ACC112 (cell line): ENCODE measurements at regions not wholly inside any gene's neighbourhood (a gene's known extent, or its start where the extent isn't known, plus 50 kb on each side); places are given as distances from the start of the nearest gene placed in this dataset.

Experiments
- H2AFZ ChIP-seq: fragments of 200-600 bp; sonication (generic); one replicate; pipeline ENCODE4 v1.6.0; 2017; ENCODE audit warnings: antibody characterized with exemption, low read length; ENCODE audit not compliant: unreplicated experiment
- H3K27ac ChIP-seq: fragments of 200-600 bp; sonication (generic); 2 replicates; pipeline ENCODE4 v1.5.1; 2014; ENCODE audit warnings: low read depth, mild to moderate bottlenecking, antibody characterized with exemption, low read length, moderate library complexity
- H3K27me3 ChIP-seq: fragments of 200-600 bp; sonication (generic); 2 replicates; pipeline ENCODE4 v1.6.1; 2014; ENCODE audit warnings: mild to moderate bottlenecking, antibody characterized with exemption, low read length, moderate library complexity, mixed read lengths; ENCODE audit not compliant: insufficient read depth
- H3K36me3 ChIP-seq: fragments of 200-600 bp; sonication (generic); 2 replicates; pipeline ENCODE4 v1.6.1; 2016; ENCODE audit warnings: mild to moderate bottlenecking, antibody characterized with exemption, low read length, moderate library complexity, mixed read lengths; ENCODE audit not compliant: insufficient read depth
- H3K4me1 ChIP-seq: fragments of 200-600 bp; sonication (generic); one replicate; pipeline ENCODE4 v1.6.1; 2016; ENCODE audit warnings: low read length, mixed read lengths; ENCODE audit not compliant: insufficient read depth, unreplicated experiment, control insufficient read depth
- H3K4me3 ChIP-seq: fragments of 200-600 bp; sonication (generic); 2 replicates; pipeline ENCODE4 v1.5.1; 2014; ENCODE audit warnings: mild to moderate bottlenecking, low read depth, low read length
- H3K79me2 ChIP-seq: fragments of 200-600 bp; sonication (generic); one replicate; pipeline ENCODE4 v1.6.0; 2016; ENCODE audit warnings: low read length; ENCODE audit not compliant: control insufficient read depth, unreplicated experiment, insufficient read depth

GRCh38 chr10:33731322-33731721 lies 396.9 kb upstream of the NRP1 start:
- H3K27me3 ChIP-seq = no peaks in the 10 kb centered on the region
- H3K27ac ChIP-seq = no peak overlapping the region
- peaks cover 19% of the 10 kb centered on the region for H3K4me1 ChIP-seq
- no peak overlapping the region for H2AFZ ChIP-seq
- H3K36me3 ChIP-seq = no peaks in the 10 kb centered on the region
- no peak overlapping the region for H3K4me3 ChIP-seq
- no peaks in the 10 kb centered on the region for H3K79me2 ChIP-seq

- no peaks in the 10 kb centered on the region for H3K36me3 ChIP-seq
- H2AFZ ChIP-seq = no peak overlapping the region
- H3K4me1 ChIP-seq = peaks cover 7% of the 10 kb centered on the region
- no peak overlapping the region for H3K4me3 ChIP-seq
- H3K27ac ChIP-seq = no peak overlapping the region
- no peaks in the 10 kb centered on the region for H3K79me2 ChIP-seq
- no peaks in the 10 kb centered on the region for H3K27me3 ChIP-seq
Measured at GRCh38 chr10:33725430-33725829, 391.0 kb upstream of the NRP1 start.

GRCh38 chr10:33723181-33723580 lies 388.7 kb upstream of the NRP1 start:
- no peak overlapping the region for H2AFZ ChIP-seq
- H3K79me2 ChIP-seq = no peaks in the 10 kb centered on the region
- H3K36me3 ChIP-seq = no peaks in the 10 kb centered on the region
- H3K27ac ChIP-seq = no peak overlapping the region
- H3K27me3 ChIP-seq = no peaks in the 10 kb centered on the region
- no peak overlapping the region for H3K4me3 ChIP-seq
- H3K4me1 ChIP-seq = peaks cover 7% of the 10 kb centered on the region

DNA sequence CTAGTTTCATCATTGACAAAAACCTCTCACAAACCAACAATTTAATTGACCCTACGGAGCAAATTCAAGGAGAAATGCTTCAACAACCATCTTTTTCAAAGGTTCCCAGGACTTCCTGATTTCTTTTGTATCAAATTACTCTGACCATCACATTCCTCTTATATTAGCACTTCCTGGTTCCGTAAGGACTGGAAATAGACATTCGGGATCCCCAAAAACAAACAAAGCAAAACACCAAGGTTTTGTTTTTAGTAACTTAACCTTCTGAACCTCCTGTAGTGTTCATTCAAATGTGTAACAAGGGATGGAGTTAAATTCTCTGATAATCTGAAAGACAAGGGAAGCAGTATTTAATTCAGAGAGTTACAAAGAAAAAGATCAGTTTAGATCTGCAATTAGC lies 387.6 kb upstream of the NRP1 start:
- no peak overlapping the region for H3K27ac ChIP-seq
- H3K4me1 ChIP-seq = peaks cover 7% of the 10 kb centered on the region
- no peaks in the 10 kb centered on the region for H3K27me3 ChIP-seq
- no peak overlapping the region for H2AFZ ChIP-seq
- H3K79me2 ChIP-seq = no peaks in the 10 kb centered on the region
- H3K36me3 ChIP-seq = no peaks in the 10 kb centered on the region
- H3K4me3 ChIP-seq = no peak overlapping the region

DNA sequence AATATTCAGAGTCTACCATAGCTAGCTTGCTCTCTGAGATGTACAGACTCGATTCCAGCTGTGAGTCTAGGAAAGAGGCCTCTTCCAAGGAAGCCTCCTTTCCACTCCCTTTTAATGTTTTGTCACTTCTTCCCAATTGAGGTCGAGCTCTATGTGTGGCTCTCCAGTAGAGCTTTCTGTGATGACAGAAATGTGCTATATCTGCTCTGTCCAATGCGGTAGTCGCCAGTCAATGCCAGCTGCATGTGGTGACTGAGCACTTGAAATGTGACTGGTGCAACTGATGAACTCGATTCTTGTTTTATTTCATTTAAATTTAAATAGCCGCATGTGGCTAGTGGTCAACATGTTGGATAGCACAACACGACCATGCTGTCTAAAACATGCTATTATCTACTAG lies 387.0 kb upstream of the NRP1 start:
- Histone ChIP-seq H3K27me3 (no peaks in the 10 kb centered on the region), H3K4me3 (no peak overlapping the region), H2AFZ (no peak overlapping the region), H3K4me1 (peaks cover 7% of the 10 kb centered on the region), H3K27ac (no peak overlapping the region), H3K36me3 (no peaks in the 10 kb centered on the region), H3K79me2 (no peaks in the 10 kb centered on the region)

- Histone ChIP-seq H3K4me3 (no peak overlapping the region), H3K36me3 (no peaks in the 10 kb centered on the region), H3K27ac (no peak overlapping the region), H2AFZ (no peak overlapping the region), H3K4me1 (peaks cover 7% of the 10 kb centered on the region), H3K79me2 (no peaks in the 10 kb centered on the region), H3K27me3 (no peaks in the 10 kb centered on the region)
Measured at GRCh38 chr10:33720161-33720560, 385.7 kb upstream of the NRP1 start.

GRCh38 chr10:33719005-33719703 lies 384.7 kb upstream of the NRP1 start:
- H2AFZ ChIP-seq = no peak overlapping the region
- H3K4me1 ChIP-seq = peaks cover 7% of the 10 kb centered on the region
- no peak overlapping the region for H3K27ac ChIP-seq
- H3K27me3 ChIP-seq = no peaks in the 10 kb centered on the region
- no peak overlapping the region for H3K4me3 ChIP-seq
- H3K36me3 ChIP-seq = no peaks in the 10 kb centered on the region
- H3K79me2 ChIP-seq = no peaks in the 10 kb centered on the region

- Histone ChIP-seq H3K27me3 (no peaks in the 10 kb centered on the region), H3K36me3 (no peaks in the 10 kb centered on the region), H3K4me1 (no peaks in the 10 kb centered on the region), H2AFZ (no peak overlapping the region), H3K4me3 (no peak overlapping the region), H3K79me2 (no peaks in the 10 kb centered on the region), H3K27ac (no peak overlapping the region)
Measured at GRCh38 chr10:33716501-33717267, 382.2 kb upstream of the NRP1 start.

DNA sequence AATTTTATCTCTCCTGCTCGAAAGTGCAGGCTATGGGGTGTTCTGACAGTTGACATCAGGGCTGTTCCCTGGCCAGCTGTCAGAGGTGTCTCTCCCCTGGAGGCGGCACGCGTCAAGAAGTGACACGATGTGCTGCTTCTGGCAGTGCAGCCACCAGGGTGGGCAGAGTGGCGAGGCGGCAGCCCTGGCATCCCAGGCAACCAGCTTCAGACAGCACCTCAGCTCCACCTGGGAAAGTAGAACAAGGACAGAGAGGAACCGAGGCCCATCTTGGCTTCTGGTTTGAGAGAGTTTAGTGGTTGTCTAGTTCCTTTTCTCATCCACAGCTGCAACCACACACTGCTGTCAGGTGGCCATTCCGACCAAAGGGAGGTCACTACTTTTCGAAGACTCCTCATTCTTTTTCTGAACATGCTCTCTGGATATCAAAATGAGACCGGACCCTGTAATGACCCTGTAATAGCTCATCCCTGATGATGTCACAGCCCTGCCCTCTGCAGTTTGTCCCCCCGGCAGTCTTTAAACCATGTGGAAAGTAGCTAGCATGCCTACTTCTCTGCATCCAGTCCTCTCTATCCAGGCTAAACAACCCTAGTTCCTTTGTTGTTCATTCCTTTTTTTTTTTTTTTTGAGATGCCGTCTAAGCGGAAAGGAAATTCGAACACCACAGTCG lies 381.0 kb upstream of the NRP1 start:
- Histone ChIP-seq H3K79me2 (no peaks in the 10 kb centered on the region), H3K36me3 (no peaks in the 10 kb centered on the region), H3K27ac (no peak overlapping the region), H3K4me3 (no peak overlapping the region), H3K4me1 (no peaks in the 10 kb centered on the region), H3K27me3 (no peaks in the 10 kb centered on the region), H2AFZ (no peak overlapping the region)

DNA sequence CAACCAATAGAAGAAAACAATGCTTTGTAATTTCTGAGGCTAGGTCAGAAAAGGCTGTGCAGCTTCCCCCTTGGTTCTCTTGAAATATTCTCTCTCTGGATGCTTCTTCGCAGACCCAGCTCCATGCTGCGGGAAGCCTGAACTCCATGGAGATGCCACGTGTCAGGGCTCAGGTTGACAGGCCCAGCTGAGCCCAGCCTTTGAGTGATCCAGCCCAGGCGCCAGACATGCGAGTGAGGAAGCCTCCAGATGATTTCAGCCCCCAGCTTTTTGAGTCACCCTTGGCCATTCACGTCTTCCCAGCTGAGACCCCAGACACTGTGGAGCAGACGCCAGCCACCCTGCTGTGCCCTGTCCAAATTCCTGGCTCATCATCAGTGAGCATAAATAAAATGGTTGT lies 378.4 kb upstream of the NRP1 start:
- Histone ChIP-seq H3K36me3 (no peaks in the 10 kb centered on the region), H3K27ac (no peak overlapping the region), H3K4me1 (no peaks in the 10 kb centered on the region), H3K27me3 (no peaks in the 10 kb centered on the region), H3K79me2 (no peaks in the 10 kb centered on the region), H3K4me3 (no peak overlapping the region), H2AFZ (no peak overlapping the region)

DNA sequence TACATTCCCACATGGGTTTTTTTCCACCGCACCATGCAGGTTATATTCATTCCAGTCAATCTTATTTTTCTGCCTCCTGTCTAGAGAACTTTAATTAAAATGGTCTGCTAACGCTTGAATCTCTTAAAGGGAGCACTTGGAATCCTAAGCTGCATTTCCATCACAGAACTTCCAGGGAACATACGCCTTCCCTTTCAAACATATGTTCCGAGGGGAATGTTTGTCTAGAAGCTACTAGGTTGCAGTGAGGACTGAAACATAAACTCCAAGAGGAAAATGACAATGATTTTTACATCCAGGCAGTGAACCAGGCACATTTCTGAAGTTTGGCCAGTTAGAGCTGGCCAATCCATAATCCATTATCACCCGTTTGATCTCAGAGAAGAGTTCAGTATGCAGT lies 375.5 kb upstream of the NRP1 start:
- H3K27ac ChIP-seq = no peak overlapping the region
- H3K36me3 ChIP-seq = no peaks in the 10 kb centered on the region
- no peaks in the 10 kb centered on the region for H3K79me2 ChIP-seq
- no peaks in the 10 kb centered on the region for H3K27me3 ChIP-seq
- no peak overlapping the region for H3K4me3 ChIP-seq
- no peak overlapping the region for H2AFZ ChIP-seq
- peaks cover 8% of the 10 kb centered on the region for H3K4me1 ChIP-seq
